HG03108 (cell line): ENCODE measurements at regions not wholly inside any gene's neighbourhood (a gene's known extent, or its start where the extent isn't known, plus 50 kb on each side); places are given as distances from the start of the nearest gene placed in this dataset.

Experiments
- ATAC-seq: cut with Tn5 transposase; IDR thresholded peaks from one replicate; pipeline ENCODE4 v1.9.1; 2021; ENCODE audit warnings: moderate library complexity; ENCODE audit not compliant: unreplicated experiment

GRCh38 chr1:72693899-72694298 lies 411.6 kb upstream of the NEGR1 start:
- no peak for ATAC-seq

GRCh38 chr1:72693376-72693775 lies 411.0 kb upstream of the NEGR1 start:
- ATAC-seq: no peak

GRCh38 chr1:72690871-72691270 lies 408.5 kb upstream of the NEGR1 start:
- ATAC-seq: no peak

GRCh38 chr1:72678683-72679082 lies 396.3 kb upstream of the NEGR1 start:
- no peak for ATAC-seq

- no peak for ATAC-seq
Measured at GRCh38 chr1:72670902-72671301, 388.6 kb upstream of the NEGR1 start.

GRCh38 chr1:72662918-72663317 lies 380.6 kb upstream of the NEGR1 start:
- no peak for ATAC-seq

GRCh38 chr1:72650843-72651435 lies 368.6 kb upstream of the NEGR1 start:
- no peak for ATAC-seq

GRCh38 chr1:72649991-72650390 lies 367.7 kb upstream of the NEGR1 start:
- no peak for ATAC-seq

GRCh38 chr1:72649211-72649888 lies 367.0 kb upstream of the NEGR1 start:
- no peak for ATAC-seq

GRCh38 chr1:72648465-72648864 lies 366.1 kb upstream of the NEGR1 start:
- no peak for ATAC-seq

- ATAC-seq: no peak
Measured at GRCh38 chr1:72643142-72643541, 360.8 kb upstream of the NEGR1 start.

GRCh38 chr1:72637593-72637992 lies 355.3 kb upstream of the NEGR1 start:
- no peak for ATAC-seq

GRCh38 chr1:72636631-72637030 lies 354.3 kb upstream of the NEGR1 start:
- ATAC-seq: no peak

- no peak for ATAC-seq
Measured at GRCh38 chr1:72635719-72636118, 353.4 kb upstream of the NEGR1 start.

GRCh38 chr1:72634946-72635345 lies 352.6 kb upstream of the NEGR1 start:
- ATAC-seq: no peak

- no peak for ATAC-seq
Measured at GRCh38 chr1:72631449-72631848, 349.1 kb upstream of the NEGR1 start.

- ATAC-seq: peak; percentile 79
Measured at GRCh38 chr1:72623299-72623708, 341.0 kb upstream of the NEGR1 start.

- ATAC-seq: no peak
Measured at GRCh38 chr1:72620453-72620852, 338.1 kb upstream of the NEGR1 start.

GRCh38 chr1:72606216-72606810 lies 324.0 kb upstream of the NEGR1 start:
- ATAC-seq: no peak

GRCh38 chr1:72601035-72601674 lies 318.8 kb upstream of the NEGR1 start:
- no peak for ATAC-seq

- ATAC-seq: no peak
Measured at GRCh38 chr1:72586023-72586685, 303.8 kb upstream of the NEGR1 start.
